ENCODE measurements at regions not wholly inside any gene's neighbourhood (a gene's known extent, or its start where the extent isn't known, plus 50 kb on each side); places are given as distances from the start of the nearest gene placed in this dataset.

- TF ChIP-seq POLR2A (IDR thresholded peaks at IDR 0.05; ENCODE audit: low read length) (no peak), GATA1 (IDR thresholded peaks at IDR 0.05; ENCODE audit: low read depth, low read length) (no peak)
- DNase-seq, result no peak
These were observed 124.5 kb downstream of the LRIG3 start for GRCh38 chr12:58795825-58796224.

GRCh38 chr12:58801986-58802385 is 118.3 kb downstream of the LRIG3 start:
- no peak for TF ChIP-seq POLR2A (IDR thresholded peaks at IDR 0.05; ENCODE audit: low read length)
- TF ChIP-seq GATA1 (IDR thresholded peaks at IDR 0.05; ENCODE audit: low read depth, low read length), result no peak
- DNase-seq, result no peak

GRCh38 chr12:58803908-58804307 is 116.4 kb downstream of the LRIG3 start:
- DNase-seq, result no peak
- no peak for TF ChIP-seq POLR2A (IDR thresholded peaks at IDR 0.05; ENCODE audit: low read length)
- TF ChIP-seq GATA1 (IDR thresholded peaks at IDR 0.05; ENCODE audit: low read depth, low read length), result no peak

- TF ChIP-seq POLR2A (IDR thresholded peaks at IDR 0.05; ENCODE audit: low read length), result no peak
- no peak for TF ChIP-seq GATA1 (IDR thresholded peaks at IDR 0.05; ENCODE audit: low read depth, low read length)
- peak in 1 of 2 experiments; percentile 2 for DNase-seq
These were observed 115.6 kb downstream of the LRIG3 start for GRCh38 chr12:58804749-58805148.

GRCh38 chr12:58809064-58809607 is 111.2 kb downstream of the LRIG3 start:
- DNase-seq, result no peak
- TF ChIP-seq POLR2A (IDR thresholded peaks at IDR 0.05; ENCODE audit: low read length), result no peak
- no peak for TF ChIP-seq GATA1 (IDR thresholded peaks at IDR 0.05; ENCODE audit: low read depth, low read length)

GRCh38 chr12:58811346-58811745 is 109.0 kb downstream of the LRIG3 start:
- TF ChIP-seq POLR2A (IDR thresholded peaks at IDR 0.05; ENCODE audit: low read length) (no peak), GATA1 (IDR thresholded peaks at IDR 0.05; ENCODE audit: low read depth, low read length) (no peak)
- DNase-seq, result no peak

- DNase-seq, result no peak
These were observed 108.1 kb downstream of the LRIG3 start for GRCh38 chr12:58812214-58812613.

GRCh38 chr12:58814036-58814435 is 106.3 kb downstream of the LRIG3 start:
- no peak for DNase-seq
- TF ChIP-seq GATA1 (IDR thresholded peaks at IDR 0.05; ENCODE audit: low read depth, low read length), result no peak
- no peak for TF ChIP-seq POLR2A (IDR thresholded peaks at IDR 0.05; ENCODE audit: low read length)

More at GRCh38 chr12:58812214-58812613, 108.1 kb downstream of the LRIG3 start:
- no peak for TF ChIP-seq GATA1 (IDR thresholded peaks at IDR 0.05; ENCODE audit: low read depth, low read length)
- TF ChIP-seq POLR2A (IDR thresholded peaks at IDR 0.05; ENCODE audit: low read length), result no peak

- no peak for DNase-seq
- TF ChIP-seq GATA1 (IDR thresholded peaks at IDR 0.05; ENCODE audit: low read depth, low read length) (no peak), POLR2A (IDR thresholded peaks at IDR 0.05; ENCODE audit: low read length) (no peak)
These were observed 105.1 kb downstream of the LRIG3 start for GRCh38 chr12:58815235-58815634.

- DNase-seq, result no peak
These were observed 101.8 kb downstream of the LRIG3 start for GRCh38 chr12:58818546-58818945.

GRCh38 chr12:58819345-58819744 is 101.0 kb downstream of the LRIG3 start:
- DNase-seq, result no peak
- TF ChIP-seq GATA1 (IDR thresholded peaks at IDR 0.05; ENCODE audit: low read depth, low read length) (no peak), POLR2A (IDR thresholded peaks at IDR 0.05; ENCODE audit: low read length) (no peak)

More at GRCh38 chr12:58818546-58818945, 101.8 kb downstream of the LRIG3 start:
- TF ChIP-seq GATA1 (IDR thresholded peaks at IDR 0.05; ENCODE audit: low read depth, low read length) (no peak), POLR2A (IDR thresholded peaks at IDR 0.05; ENCODE audit: low read length) (no peak)

GRCh38 chr12:58819985-58820384 is 100.3 kb downstream of the LRIG3 start:
- TF ChIP-seq POLR2A (IDR thresholded peaks at IDR 0.05; ENCODE audit: low read length) (no peak), GATA1 (IDR thresholded peaks at IDR 0.05; ENCODE audit: low read depth, low read length) (no peak)
- no peak for DNase-seq

Measured in erythroblast (primary cell).